ENCODE measurements at regions not wholly inside any gene's neighbourhood (a gene's known extent, or its start where the extent isn't known, plus 50 kb on each side); places are given as distances from the start of the nearest gene placed in this dataset.

DNA sequence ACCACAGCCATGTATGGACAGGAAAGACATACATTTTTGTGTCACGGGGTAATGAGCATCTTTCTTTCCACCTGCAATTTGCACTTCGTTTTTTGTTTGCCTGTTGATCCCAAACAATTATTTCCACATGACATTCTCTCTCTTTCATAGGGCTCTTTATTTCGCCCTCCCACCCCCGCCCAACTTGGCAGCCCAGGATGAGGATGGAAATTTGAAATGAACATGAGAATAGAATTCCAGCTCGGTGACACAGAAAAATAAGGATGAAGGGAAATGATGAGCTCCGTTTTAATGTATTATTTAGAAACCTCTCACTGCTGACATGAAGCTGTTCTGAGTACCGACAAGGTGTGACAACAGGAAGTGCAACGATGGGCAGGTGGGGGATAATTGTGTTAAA is 443.3 kb downstream of the SOCS6 start:
- Mint-ChIP-seq H3K4me1 (no peaks in the 10 kb centered on the region), H3K4me3 (no peak overlapping the region), H3K27me3 (ENCODE audit: insufficient read depth, low read depth) (no peaks in the 10 kb centered on the region), H3K9me3 (peaks cover 10% of the 10 kb centered on the region), H3K27ac (no peak overlapping the region), H3K36me3 (no peaks in the 10 kb centered on the region)
- Histone ChIP-seq H3K9me3 (ENCODE audit: low read depth) (no peaks in the 10 kb centered on the region), H3K4me2 (no peak overlapping the region), H2AFZ (replicated peaks) (no peak overlapping the region), H3K4me3 (no peak overlapping the region), H3K9ac (no peak overlapping the region), H3F3A (ENCODE audit: low read depth) (no peaks in the 10 kb centered on the region), H3K4me1 (no peaks in the 10 kb centered on the region), H3K27me3 (no peaks in the 10 kb centered on the region), H3K27ac (no peak overlapping the region), H3K79me2 (ENCODE audit: low read depth) (no peaks in the 10 kb centered on the region), H3K36me3 (no peaks in the 10 kb centered on the region), H4K20me1 (ENCODE audit: low read depth) (no peaks in the 10 kb centered on the region)
- TF ChIP-seq CTCF (IDR thresholded peaks at IDR 0.05) = no peak
- no peak for TF ChIP-seq EZH2 (IDR thresholded peaks at IDR 0.05)
- no peak for TF ChIP-seq EZH2phosphoT487 (IDR thresholded peaks at IDR 0.05)
- no peak for DNase-seq (ENCODE audit: low spot score)

GRCh38 chr18:70720607-70721006 is 431.8 kb downstream of the SOCS6 start:
- H3F3A ChIP-seq (ENCODE audit: low read depth) = no peaks in the 10 kb centered on the region
- no peaks in the 10 kb centered on the region for H3K36me3 Mint-ChIP-seq
- no peak overlapping the region for H2AFZ ChIP-seq (replicated peaks)
- no peaks in the 10 kb centered on the region for H3K4me1 Mint-ChIP-seq
- H3K79me2 ChIP-seq (ENCODE audit: low read depth) = no peaks in the 10 kb centered on the region
- H3K27ac Mint-ChIP-seq = no peak overlapping the region
- H3K4me3 ChIP-seq = no peak overlapping the region
- H4K20me1 ChIP-seq (ENCODE audit: low read depth) = no peaks in the 10 kb centered on the region
- H3K4me2 ChIP-seq = no peak overlapping the region
- no peak overlapping the region for H3K4me3 Mint-ChIP-seq
- no peaks in the 10 kb centered on the region for H3K4me1 ChIP-seq
- H3K27me3 Mint-ChIP-seq (ENCODE audit: insufficient read depth, low read depth) = peaks cover 3% of the 10 kb centered on the region
- no peak for DNase-seq (ENCODE audit: low spot score)
- TF ChIP-seq EZH2 (IDR thresholded peaks at IDR 0.05) (no peak), CTCF (IDR thresholded peaks at IDR 0.05) (no peak), EZH2phosphoT487 (IDR thresholded peaks at IDR 0.05) (no peak)
- H3K27ac ChIP-seq = no peak overlapping the region
- H3K9me3 ChIP-seq (ENCODE audit: low read depth) = no peaks in the 10 kb centered on the region
- H3K27me3 ChIP-seq = no peaks in the 10 kb centered on the region
- H3K36me3 ChIP-seq = no peaks in the 10 kb centered on the region
- peaks cover 2% of the 10 kb centered on the region for H3K9me3 Mint-ChIP-seq
- H3K9ac ChIP-seq = no peak overlapping the region

- no peaks in the 10 kb centered on the region for H3K4me1 ChIP-seq
- no peak overlapping the region for H3K9ac ChIP-seq
- H2AFZ ChIP-seq (replicated peaks) = no peak overlapping the region
- no peak overlapping the region for H3K4me3 Mint-ChIP-seq
- no peaks in the 10 kb centered on the region for H3K27me3 ChIP-seq
- no peaks in the 10 kb centered on the region for H3K9me3 Mint-ChIP-seq
- H3K4me3 ChIP-seq = no peak overlapping the region
- H3K9me3 ChIP-seq (ENCODE audit: low read depth) = no peaks in the 10 kb centered on the region
- H3K4me2 ChIP-seq = no peak overlapping the region
- TF ChIP-seq EZH2 (IDR thresholded peaks at IDR 0.05) (no peak), EZH2phosphoT487 (IDR thresholded peaks at IDR 0.05) (no peak), CTCF (IDR thresholded peaks at IDR 0.05) (no peak)
- no peaks in the 10 kb centered on the region for H3F3A ChIP-seq (ENCODE audit: low read depth)
- H3K4me1 Mint-ChIP-seq = no peaks in the 10 kb centered on the region
- no peaks in the 10 kb centered on the region for H3K79me2 ChIP-seq (ENCODE audit: low read depth)
- peaks cover 2% of the 10 kb centered on the region for H3K36me3 Mint-ChIP-seq
- no peaks in the 10 kb centered on the region for H3K27me3 Mint-ChIP-seq (ENCODE audit: insufficient read depth, low read depth)
- no peaks in the 10 kb centered on the region for H4K20me1 ChIP-seq (ENCODE audit: low read depth)
- no peak overlapping the region for H3K27ac Mint-ChIP-seq
- no peak for DNase-seq (ENCODE audit: low spot score)
- H3K36me3 ChIP-seq = no peaks in the 10 kb centered on the region
- H3K27ac ChIP-seq = no peak overlapping the region
Measured at GRCh38 chr18:70709720-70710119, 420.9 kb downstream of the SOCS6 start.

- peaks cover 2% of the 10 kb centered on the region for H3K36me3 Mint-ChIP-seq
- Histone ChIP-seq H3K9ac (no peak overlapping the region), H3K4me1 (no peaks in the 10 kb centered on the region), H3K9me3 (ENCODE audit: low read depth) (no peaks in the 10 kb centered on the region), H4K20me1 (ENCODE audit: low read depth) (no peaks in the 10 kb centered on the region), H3F3A (ENCODE audit: low read depth) (no peaks in the 10 kb centered on the region), H3K36me3 (no peaks in the 10 kb centered on the region), H3K4me3 (no peak overlapping the region), H3K27me3 (no peaks in the 10 kb centered on the region), H3K4me2 (no peak overlapping the region), H3K27ac (no peak overlapping the region), H2AFZ (replicated peaks) (no peak overlapping the region), H3K79me2 (ENCODE audit: low read depth) (no peaks in the 10 kb centered on the region)
- no peak overlapping the region for H3K4me3 Mint-ChIP-seq
- no peaks in the 10 kb centered on the region for H3K4me1 Mint-ChIP-seq
- H3K9me3 Mint-ChIP-seq = no peaks in the 10 kb centered on the region
- H3K27me3 Mint-ChIP-seq (ENCODE audit: insufficient read depth, low read depth) = no peaks in the 10 kb centered on the region
- TF ChIP-seq EZH2 (IDR thresholded peaks at IDR 0.05) (no peak), EZH2phosphoT487 (IDR thresholded peaks at IDR 0.05) (no peak), CTCF (IDR thresholded peaks at IDR 0.05) (no peak)
- DNase-seq (ENCODE audit: low spot score) = no peak
- no peak overlapping the region for H3K27ac Mint-ChIP-seq
Measured at GRCh38 chr18:70709144-70709543, 420.3 kb downstream of the SOCS6 start.
